NCI-H2107 treated with DMSO at 0.1 percent for 48 hours (cell line): ENCODE measurements at regions not wholly inside any gene's neighbourhood (a gene's known extent, or its start where the extent isn't known, plus 50 kb on each side); places are given as distances from the start of the nearest gene placed in this dataset.
"Not testable (repeated sequence)": the region's sequence is repeated elsewhere in the genome, so short reads cannot be mapped to it uniquely, and the experiment has no call there.

Experiments
- DNase-seq: peaks from one replicate; lab custom pipeline; 2025; ENCODE audit not compliant: unreplicated experiment; lab: John Stamatoyannopoulos, UW

GRCh38 chr18:35770376-35771014, 189.0 kb downstream of the GALNT1 start:
- no peak for DNase-seq

GRCh38 chr18:35771172-35771571, 189.6 kb downstream of the GALNT1 start:
- no peak for DNase-seq

- DNase-seq: no peak
Observed at GRCh38 chr18:35775887-35776286, 194.3 kb downstream of the GALNT1 start.

- DNase-seq: no peak
Observed at GRCh38 chr18:35776473-35776872, 194.9 kb downstream of the GALNT1 start.

GRCh38 chr18:35777039-35777438, 195.4 kb upstream of the RMP24 start:
- no peak for DNase-seq

GRCh38 chr18:35778850-35779627, 193.4 kb upstream of the RMP24 start:
- DNase-seq: no peak

GRCh38 chr18:35780937-35781336, 191.5 kb upstream of the RMP24 start:
- DNase-seq: no peak

GRCh38 chr18:35782926-35783325, 189.6 kb upstream of the RMP24 start:
- DNase-seq: no peak

GRCh38 chr18:35786365-35787042, 186.0 kb upstream of the RMP24 start:
- DNase-seq: no peak

GRCh38 chr18:35789543-35789942, 182.9 kb upstream of the RMP24 start:
- no peak for DNase-seq

GRCh38 chr18:35797948-35798347, 174.5 kb upstream of the RMP24 start:
- no peak for DNase-seq

- no peak for DNase-seq
Observed at GRCh38 chr18:35803551-35803950, 168.9 kb upstream of the RMP24 start.

- DNase-seq: no peak
Observed at GRCh38 chr18:35804377-35804776, 168.1 kb upstream of the RMP24 start.

- no peak for DNase-seq
Observed at GRCh38 chr18:35807811-35808335, 164.6 kb upstream of the RMP24 start.

GRCh38 chr18:35808796-35809195, 163.7 kb upstream of the RMP24 start:
- no peak for DNase-seq

- no peak for DNase-seq
Observed at GRCh38 chr18:35810520-35810919, 162.0 kb upstream of the RMP24 start.

- DNase-seq: no peak
Observed at GRCh38 chr18:35811896-35812295, 160.6 kb upstream of the RMP24 start.

GRCh38 chr18:35815011-35815410, 157.5 kb upstream of the RMP24 start:
- not testable (repeated sequence) for DNase-seq

- DNase-seq: no peak
Observed at GRCh38 chr18:35816003-35816402, 156.5 kb upstream of the RMP24 start.

GRCh38 chr18:35817604-35818352, 154.7 kb upstream of the RMP24 start:
- DNase-seq: no peak

GRCh38 chr18:35818353-35818667, 154.2 kb upstream of the RMP24 start:
- DNase-seq: no peak
